Activated CD4-positive, alpha-beta T cell treated with anti-CD3 and anti-CD28 coated beads for 36 hours (primary cell): ENCODE measurements at regions not wholly inside any gene's neighbourhood (a gene's known extent, or its start where the extent isn't known, plus 50 kb on each side); places are given as distances from the start of the nearest gene placed in this dataset.

ENCODE experiments used
- ATAC-seq: fragments of 200-7000 bp; cut with Tn5 transposase; one replicate; pipeline ENCODE4 v1.10.0; 2021; ENCODE audit warnings: mild to moderate bottlenecking, moderate library complexity
- CTCF ChIA-PET: fragments of 350-600 bp; sonication (Branson Sonifier 250); formaldehyde crosslinking; loops from one replicate; lab custom pipeline; 2021; ENCODE audit warnings: antibody characterized with exemption; lab: Charles Lee
- POLR2A ChIA-PET: fragments of 350-600 bp; sonication (Branson Sonifier 250); formaldehyde crosslinking; loops from one replicate; lab custom pipeline; 2021; ENCODE audit warnings: antibody characterized with exemption, inconsistent platforms; lab: Charles Lee
- DNase-seq: peaks from one replicate; pipeline ENCODE4 v3.0.0-alpha.2; 2020
- H3K27ac Mint-ChIP-seq: one replicate; pipeline ENCODE4 v1.8.0; 2021; ENCODE audit warnings: mixed read lengths
- H3K27me3 Mint-ChIP-seq: one replicate; pipeline ENCODE4 v1.8.0; 2021; ENCODE audit warnings: mixed read lengths
- H3K36me3 Mint-ChIP-seq: one replicate; pipeline ENCODE4 v1.8.0; 2021; ENCODE audit warnings: low read depth, mixed read lengths
- H3K4me1 Mint-ChIP-seq: one replicate; pipeline ENCODE4 v1.8.0; 2021; ENCODE audit warnings: mixed read lengths
- H3K4me3 Mint-ChIP-seq: one replicate; pipeline ENCODE4 v1.8.0; 2021; ENCODE audit warnings: mild to moderate bottlenecking, moderate library complexity, mixed read lengths
- H3K9me3 Mint-ChIP-seq: one replicate; pipeline ENCODE4 v1.8.0; 2021; ENCODE audit warnings: low read depth, mixed read lengths
- intact Hi-C, 2 experiments: fragments of 100-400 bp; cut with DNase I in 1 of 2; cut with micrococcal nuclease in 1 of 2; formaldehyde crosslinking; loops; one replicate each; pipeline versions ENCODE4 v1.14.2 to v1.15.1; 2022 to 2024; cut with DNase I, micrococcal nuclease

DNA sequence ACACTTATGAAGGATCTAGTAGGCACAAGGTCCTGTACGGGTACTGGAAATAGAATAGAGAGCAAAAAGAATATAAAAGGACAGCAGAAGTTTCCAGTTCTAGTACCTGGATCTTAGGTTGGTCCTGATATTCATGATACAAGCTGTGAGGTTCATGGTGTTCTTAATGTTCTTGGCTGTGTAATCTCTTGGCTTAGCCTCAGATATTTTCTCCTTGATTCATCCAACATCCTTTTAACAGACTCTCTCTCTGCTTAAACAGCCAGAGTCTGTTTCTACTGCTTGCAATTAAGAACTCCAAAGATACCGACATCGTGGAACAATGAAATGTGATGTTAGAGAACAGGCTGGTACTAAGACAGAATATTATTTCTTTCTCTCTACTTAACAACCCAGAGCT, 49.9 kb downstream of the CNTN3 start:
- ATAC-seq (no peak), DNase-seq (no peak)
- no peak overlapping the region for H3K4me3 Mint-ChIP-seq
- intact Hi-C loops, result no loop called here
- no peaks in the 10 kb centered on the region for H3K4me1 Mint-ChIP-seq
- no peaks in the 10 kb centered on the region for H3K27me3 Mint-ChIP-seq
- H3K9me3 Mint-ChIP-seq, result peaks cover 17% of the 10 kb centered on the region
- ChIA-PET POLR2A (no interaction called here), CTCF (no interaction called here)
- no peak overlapping the region for H3K27ac Mint-ChIP-seq
- H3K36me3 Mint-ChIP-seq, result no peaks in the 10 kb centered on the region

DNA sequence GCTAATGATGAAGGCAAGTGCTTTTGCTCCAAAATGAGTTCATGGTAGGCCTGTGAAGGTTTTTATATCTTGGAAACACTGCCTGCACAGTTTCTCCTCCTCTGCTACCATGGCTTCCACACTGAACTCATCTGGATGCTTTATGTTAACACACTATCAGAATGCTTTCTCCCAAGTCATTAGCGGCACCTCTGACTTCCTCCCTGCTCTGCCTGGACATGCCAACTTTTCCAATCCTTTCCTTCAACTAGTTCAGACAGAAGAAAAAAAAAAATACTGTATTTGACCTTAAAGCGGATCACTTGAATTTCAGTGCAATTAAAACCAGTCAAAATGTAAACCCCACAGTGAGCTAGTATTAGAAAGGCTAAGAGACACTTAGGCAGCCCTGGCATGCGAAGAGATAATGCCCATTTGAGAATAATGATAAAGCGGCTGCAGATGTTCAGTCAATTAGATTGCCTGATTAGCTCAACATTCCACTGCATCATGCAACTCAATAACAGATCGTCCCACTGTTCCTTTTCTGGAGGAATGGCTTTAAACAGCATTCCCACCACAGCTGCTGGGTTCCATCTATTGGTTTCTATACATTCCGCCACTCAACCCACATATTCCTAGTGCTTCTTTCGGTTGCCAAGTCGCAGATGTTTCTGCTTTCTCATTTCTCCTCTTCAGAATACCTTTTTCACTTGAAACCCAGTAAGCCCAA, 51.7 kb downstream of the CNTN3 start:
- ATAC-seq (no peak), DNase-seq (no peak)
- intact Hi-C loops, result no loop called here
- no peaks in the 10 kb centered on the region for H3K27me3 Mint-ChIP-seq
- no peak overlapping the region for H3K4me3 Mint-ChIP-seq
- no peaks in the 10 kb centered on the region for H3K4me1 Mint-ChIP-seq
- CTCF ChIA-PET, result no interaction called here
- POLR2A ChIA-PET, result no interaction called here
- H3K36me3 Mint-ChIP-seq, result no peaks in the 10 kb centered on the region
- H3K9me3 Mint-ChIP-seq, result peaks cover 17% of the 10 kb centered on the region
- H3K27ac Mint-ChIP-seq, result no peak overlapping the region

DNA sequence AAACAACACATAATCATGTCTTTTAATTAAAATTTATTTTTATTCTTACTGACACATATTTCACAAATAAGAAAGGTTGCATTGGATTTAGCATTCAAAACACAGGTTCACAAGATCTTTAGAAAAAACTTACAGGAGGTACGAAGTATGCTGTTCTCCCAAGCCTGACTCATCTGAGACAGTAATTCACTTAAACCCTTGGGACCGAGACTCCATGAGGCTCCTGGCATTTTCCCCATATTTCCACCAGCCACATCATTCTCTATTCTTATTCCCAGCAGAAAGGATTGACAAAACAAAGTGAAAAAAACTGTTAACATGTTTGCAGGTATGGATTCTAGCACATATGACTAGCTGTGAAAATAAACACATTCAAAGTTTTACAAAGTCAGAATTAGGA, 52.6 kb downstream of the CNTN3 start:
- no peak for ATAC-seq
- Mint-ChIP-seq H3K9me3 (peaks cover 14% of the 10 kb centered on the region), H3K36me3 (no peaks in the 10 kb centered on the region), H3K27ac (no peak overlapping the region), H3K27me3 (no peaks in the 10 kb centered on the region), H3K4me1 (no peaks in the 10 kb centered on the region), H3K4me3 (no peak overlapping the region)
- DNase-seq, result no peak
- POLR2A ChIA-PET, result no interaction called here
- intact Hi-C loops, result no loop called here
- CTCF ChIA-PET, result no interaction called here

- Mint-ChIP-seq H3K9me3 (peaks cover 16% of the 10 kb centered on the region), H3K36me3 (no peaks in the 10 kb centered on the region), H3K27me3 (no peaks in the 10 kb centered on the region), H3K4me3 (no peak overlapping the region), H3K4me1 (no peaks in the 10 kb centered on the region), H3K27ac (no peak overlapping the region)
- DNase-seq (no peak), ATAC-seq (no peak)
- CTCF ChIA-PET, result interaction anchor here (0.6 kb wide), 1 partner anchor 1703 kb away, joined by 3 read pairs; no protein-coding TSS in a partner anchor
- intact Hi-C loops, result loop anchor here in 1 of 2 experiments (10.0 kb wide), 1 partner anchor 56 kb away; the partner anchor contains the start of gene CNTN3
- POLR2A ChIA-PET, result no interaction called here
These were observed 55.2 kb downstream of the CNTN3 start for GRCh38 chr3:74559261-74559660.

GRCh38 chr3:74550686-74551085, 63.8 kb downstream of the CNTN3 start:
- DNase-seq, result no peak
- Mint-ChIP-seq H3K9me3 (peaks cover 17% of the 10 kb centered on the region), H3K36me3 (no peaks in the 10 kb centered on the region), H3K27ac (no peak overlapping the region), H3K27me3 (no peaks in the 10 kb centered on the region), H3K4me3 (no peak overlapping the region), H3K4me1 (no peaks in the 10 kb centered on the region)
- no peak for ATAC-seq
- intact Hi-C loops, result loop anchor here in 1 of 2 experiments (10.0 kb wide), 1 partner anchor 64 kb away; the partner anchor contains the start of gene CNTN3
- ChIA-PET CTCF (no interaction called here), POLR2A (no interaction called here)

- no peaks in the 10 kb centered on the region for H3K27me3 Mint-ChIP-seq
- peaks cover 7% of the 10 kb centered on the region for H3K9me3 Mint-ChIP-seq
- ChIA-PET CTCF (no interaction called here), POLR2A (no interaction called here)
- ATAC-seq (no peak), DNase-seq (no peak)
- H3K27ac Mint-ChIP-seq, result no peak overlapping the region
- H3K4me3 Mint-ChIP-seq, result no peak overlapping the region
- H3K36me3 Mint-ChIP-seq, result no peaks in the 10 kb centered on the region
- no peaks in the 10 kb centered on the region for H3K4me1 Mint-ChIP-seq
- intact Hi-C loops, result no loop called here
These were observed 68.0 kb downstream of the CNTN3 start for GRCh38 chr3:74546426-74546825.

GRCh38 chr3:74542441-74542840, 72.0 kb downstream of the CNTN3 start:
- peaks cover 7% of the 10 kb centered on the region for H3K9me3 Mint-ChIP-seq
- ChIA-PET POLR2A (no interaction called here), CTCF (no interaction called here)
- no peak overlapping the region for H3K4me3 Mint-ChIP-seq
- H3K27me3 Mint-ChIP-seq, result no peaks in the 10 kb centered on the region
- ATAC-seq (no peak), DNase-seq (no peak)
- H3K27ac Mint-ChIP-seq, result no peak overlapping the region
- H3K4me1 Mint-ChIP-seq, result no peaks in the 10 kb centered on the region
- intact Hi-C loops, result no loop called here
- no peaks in the 10 kb centered on the region for H3K36me3 Mint-ChIP-seq

DNA sequence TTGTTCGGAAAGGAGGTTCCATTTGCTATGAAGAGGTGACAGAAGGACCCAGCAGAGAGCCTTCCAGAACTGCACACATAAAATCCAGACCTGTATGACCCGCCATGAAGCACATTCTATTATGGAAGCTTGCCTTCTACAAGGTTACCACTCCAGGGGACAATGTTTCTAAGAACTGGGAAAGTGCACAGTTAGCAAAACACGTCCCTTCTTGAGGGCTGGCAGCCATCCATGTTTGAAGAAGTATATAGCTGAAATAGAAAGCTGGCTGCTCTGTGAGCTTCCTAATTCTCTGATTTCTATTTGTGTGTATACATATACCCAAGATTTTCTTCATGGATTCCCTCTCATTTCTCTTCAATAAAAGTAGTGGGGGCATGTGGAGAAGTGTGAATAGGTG, 74.6 kb downstream of the CNTN3 start:
- no peak for DNase-seq
- Mint-ChIP-seq H3K9me3 (peaks cover 9% of the 10 kb centered on the region), H3K36me3 (no peaks in the 10 kb centered on the region), H3K4me3 (no peak overlapping the region), H3K4me1 (no peaks in the 10 kb centered on the region), H3K27me3 (no peaks in the 10 kb centered on the region), H3K27ac (no peak overlapping the region)
- intact Hi-C loops, result no loop called here
- ATAC-seq, result no peak
- ChIA-PET CTCF (no interaction called here), POLR2A (no interaction called here)

DNA sequence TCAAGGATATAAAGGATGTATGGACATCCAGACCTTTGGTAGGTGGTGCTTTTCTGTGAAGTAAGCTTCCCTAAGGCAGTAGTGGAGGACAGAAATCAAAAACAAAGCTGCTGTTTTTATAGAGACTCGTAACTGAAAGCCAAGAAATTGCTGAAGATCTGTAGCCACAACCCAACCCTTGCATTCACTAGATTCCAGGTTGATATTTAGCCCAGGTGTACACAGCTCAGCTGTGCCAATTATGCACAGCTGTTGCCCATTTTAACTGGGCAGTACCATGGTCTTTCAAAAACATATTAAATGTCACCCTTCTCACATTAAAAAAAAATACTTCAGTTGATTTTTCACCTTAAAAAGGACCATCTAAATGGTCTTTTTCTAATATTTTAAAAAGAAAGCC, 75.8 kb downstream of the CNTN3 start:
- Mint-ChIP-seq H3K36me3 (no peaks in the 10 kb centered on the region), H3K9me3 (peaks cover 5% of the 10 kb centered on the region), H3K27ac (no peak overlapping the region), H3K27me3 (no peaks in the 10 kb centered on the region), H3K4me1 (no peaks in the 10 kb centered on the region), H3K4me3 (no peak overlapping the region)
- intact Hi-C loops, result no loop called here
- ATAC-seq (no peak), DNase-seq (no peak)
- ChIA-PET CTCF (no interaction called here), POLR2A (no interaction called here)

GRCh38 chr3:74537857-74538256, 76.6 kb downstream of the CNTN3 start:
- ChIA-PET CTCF (interaction anchor here (0.6 kb wide), 1 partner anchor 702 kb away, joined by 3 read pairs; no protein-coding TSS in a partner anchor), POLR2A (no interaction called here)
- intact Hi-C loops, result no loop called here
- no peaks in the 10 kb centered on the region for H3K4me1 Mint-ChIP-seq
- no peak overlapping the region for H3K4me3 Mint-ChIP-seq
- ATAC-seq (no peak), DNase-seq (no peak)
- no peaks in the 10 kb centered on the region for H3K36me3 Mint-ChIP-seq
- H3K27me3 Mint-ChIP-seq, result no peaks in the 10 kb centered on the region
- H3K9me3 Mint-ChIP-seq, result peaks cover 5% of the 10 kb centered on the region
- H3K27ac Mint-ChIP-seq, result no peak overlapping the region

GRCh38 chr3:74537164-74537563, 77.3 kb downstream of the CNTN3 start:
- intact Hi-C loops, result no loop called here
- POLR2A ChIA-PET, result no interaction called here
- H3K9me3 Mint-ChIP-seq, result peaks cover 5% of the 10 kb centered on the region
- H3K36me3 Mint-ChIP-seq, result no peaks in the 10 kb centered on the region
- CTCF ChIA-PET, result no interaction called here
- ATAC-seq (no peak), DNase-seq (no peak)
- H3K4me3 Mint-ChIP-seq, result no peak overlapping the region
- no peaks in the 10 kb centered on the region for H3K4me1 Mint-ChIP-seq
- H3K27me3 Mint-ChIP-seq, result no peaks in the 10 kb centered on the region
- no peak overlapping the region for H3K27ac Mint-ChIP-seq

DNA sequence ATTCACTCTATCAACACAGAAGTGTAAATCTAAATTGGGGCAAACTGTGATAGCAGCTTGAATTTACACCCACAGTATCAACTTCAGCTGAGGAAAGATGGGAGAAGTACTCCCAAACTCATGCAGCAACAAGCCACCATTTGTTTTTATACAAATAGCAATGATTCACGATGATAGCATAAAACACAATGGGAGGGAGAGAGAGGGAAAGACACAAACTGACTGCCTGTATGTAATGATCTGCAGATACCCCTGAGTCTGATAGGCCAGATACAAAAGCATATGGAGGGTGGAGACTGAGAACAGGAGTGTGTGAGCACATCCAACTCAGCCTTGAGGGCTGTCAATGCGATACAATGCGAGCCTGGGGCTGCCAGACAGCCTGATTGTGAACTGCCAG, 79.2 kb downstream of the CNTN3 start:
- Mint-ChIP-seq H3K36me3 (no peaks in the 10 kb centered on the region), H3K4me3 (no peak overlapping the region), H3K4me1 (no peaks in the 10 kb centered on the region), H3K27me3 (no peaks in the 10 kb centered on the region), H3K9me3 (peaks cover 15% of the 10 kb centered on the region), H3K27ac (no peak overlapping the region)
- ATAC-seq, result no peak
- intact Hi-C loops, result no loop called here
- ChIA-PET CTCF (no interaction called here), POLR2A (no interaction called here)
- no peak for DNase-seq
